ENCODE measurements at regions not wholly inside any gene's neighbourhood (a gene's known extent, or its start where the extent isn't known, plus 50 kb on each side); places are given as distances from the start of the nearest gene placed in this dataset.

GRCh38 chr2:66041902-66042657 lies 392.8 kb upstream of the MEIS1 start:
- no peak for TF ChIP-seq CTCF (IDR thresholded peaks at IDR 0.05)
- TF ChIP-seq EP300 (IDR thresholded peaks at IDR 0.05), result no peak
- no peak for TF ChIP-seq POLR2A (IDR thresholded peaks at IDR 0.05)

Data from suprapubic skin (tissue), 3 donors.